ENCODE measurements at regions not wholly inside any gene's neighbourhood (a gene's known extent, or its start where the extent isn't known, plus 50 kb on each side); places are given as distances from the start of the nearest gene placed in this dataset.

- no peak overlapping the region for H3K4me2 ChIP-seq
- no peak overlapping the region for H3K4me3 ChIP-seq
- ChIA-PET CTCF (no interaction called here), POLR2A (no interaction called here)
- H3K27ac ChIP-seq: no peak overlapping the region
- FAIRE-seq (no peak), DNase-seq (ENCODE audit: low read depth in 1 of 2, low spot score in 1 of 2) (no peak), ATAC-seq (no peak)
- H3K4me1 ChIP-seq: no peaks in the 10 kb centered on the region
- 18% methylated on average over 2 of the region's 2 CpGs for WGBS (ENCODE audit: missing lambda C conversion rate)
- no peaks in the 10 kb centered on the region for H3K9me3 ChIP-seq
- TF ChIP-seq RNF2 (IDR thresholded peaks at IDR 0.05; ENCODE audit: borderline replicate concordance, low read depth): no peak
- TF ChIP-seq NFE2L2 (conservative IDR thresholded peaks at IDR 0.05; ENCODE audit: low read length): no peak
- no peak for TF ChIP-seq HDAC2 (IDR thresholded peaks at IDR 0.05)
- TF ChIP-seq FOSL2 (IDR thresholded peaks at IDR 0.05): no peak
- no peak for TF ChIP-seq FOSL2 (CRISPR knock-in tag; IDR thresholded peaks at IDR 0.05)
- no peak for TF ChIP-seq ATOH8 (CRISPR knock-in tag; IDR thresholded peaks at IDR 0.05; ENCODE audit: low read depth)
- no peak for TF ChIP-seq RARB (CRISPR knock-in tag; IDR thresholded peaks at IDR 0.05)
These were observed 1657.8 kb downstream of the MRPL39 start for GRCh38 chr21:23949493-23949892.

GRCh38 chr21:23939369-23940065, 1667.8 kb downstream of the MRPL39 start:
- no peak overlapping the region for H3K4me3 ChIP-seq
- ChIA-PET CTCF (no interaction called here), POLR2A (no interaction called here)
- DNase-seq (ENCODE audit: low read depth in 1 of 2, low spot score in 1 of 2) (no peak), ATAC-seq (no peak), FAIRE-seq (no peak)
- H3K27ac ChIP-seq: no peak overlapping the region
- H3K9me3 ChIP-seq: no peaks in the 10 kb centered on the region
- WGBS (ENCODE audit: missing lambda C conversion rate): 44% methylated on average over 2 of the region's 3 CpGs
- H3K4me1 ChIP-seq: no peaks in the 10 kb centered on the region
- H3K4me2 ChIP-seq: no peak overlapping the region
- TF ChIP-seq MYC (IDR thresholded peaks at IDR 0.05; ENCODE audit: borderline replicate concordance, low read length): no peak
- TF ChIP-seq HDAC2 (IDR thresholded peaks at IDR 0.05): no peak
- no peak for TF ChIP-seq TP53 (CRISPR knock-in tag; IDR thresholded peaks at IDR 0.05)
- no peak for TF ChIP-seq KDM1A (IDR thresholded peaks at IDR 0.05; ENCODE audit: low read depth)
- no peak for TF ChIP-seq SMC3 (IDR thresholded peaks at IDR 0.05)
- no peak for TF ChIP-seq BHLHE40 (IDR thresholded peaks at IDR 0.05; ENCODE audit: low read depth, low read length)
- no peak for TF ChIP-seq HES2 (IDR thresholded peaks at IDR 0.05)
- no peak for TF ChIP-seq KDM5A (IDR thresholded peaks at IDR 0.05)
- TF ChIP-seq FOSB (CRISPR knock-in tag; IDR thresholded peaks at IDR 0.05): no peak
- TF ChIP-seq JUNB (IDR thresholded peaks at IDR 0.05): no peak
- TF ChIP-seq EHMT2 (IDR thresholded peaks at IDR 0.05; ENCODE audit: low read depth): no peak
- no peak for TF ChIP-seq RARB (CRISPR knock-in tag; IDR thresholded peaks at IDR 0.05)
- TF ChIP-seq RNF2 (IDR thresholded peaks at IDR 0.05; ENCODE audit: borderline replicate concordance, low read depth): no peak
- no peak for TF ChIP-seq BCL3 (IDR thresholded peaks at IDR 0.05)
- no peak for TF ChIP-seq USF2 (IDR thresholded peaks at IDR 0.05)
- no peak for TF ChIP-seq JUN (IDR thresholded peaks at IDR 0.05)
- TF ChIP-seq CBX2 (IDR thresholded peaks at IDR 0.05; ENCODE audit: borderline replicate concordance, low read depth): no peak
- no peak for TF ChIP-seq CHD4 (IDR thresholded peaks at IDR 0.05; ENCODE audit: borderline replicate concordance)

GRCh38 chr21:23936991-23937390, 1670.3 kb downstream of the MRPL39 start:
- H3K4me3 ChIP-seq: no peak overlapping the region
- H3K4me1 ChIP-seq: no peaks in the 10 kb centered on the region
- FAIRE-seq (no peak), ATAC-seq (no peak), DNase-seq (ENCODE audit: low read depth in 1 of 2, low spot score in 1 of 2) (no peak)
- H3K4me2 ChIP-seq: no peak overlapping the region
- ChIA-PET POLR2A (no interaction called here), CTCF (no interaction called here)
- H3K9me3 ChIP-seq: no peaks in the 10 kb centered on the region
- H3K27ac ChIP-seq: no peak overlapping the region
- WGBS (ENCODE audit: missing lambda C conversion rate): 3% methylated on average over 2 of the region's 2 CpGs
- TF ChIP-seq JUN (IDR thresholded peaks at IDR 0.05) (no peak), CHD4 (IDR thresholded peaks at IDR 0.05; ENCODE audit: borderline replicate concordance) (no peak), MAZ (IDR thresholded peaks at IDR 0.05; ENCODE audit: borderline replicate concordance, low read depth, low read length) (no peak), CBX2 (IDR thresholded peaks at IDR 0.05; ENCODE audit: borderline replicate concordance, low read depth) (no peak), ZNF302 (CRISPR knock-in tag; IDR thresholded peaks at IDR 0.05) (no peak), EHMT2 (IDR thresholded peaks at IDR 0.05; ENCODE audit: low read depth) (no peak), FOXS1 (CRISPR knock-in tag; IDR thresholded peaks at IDR 0.05) (no peak), RAD21 (conservative IDR thresholded peaks at IDR 0.05 in 1 of 2, IDR thresholded peaks at IDR 0.05 in 1 of 2) (no peak), CTCF (IDR thresholded peaks at IDR 0.05) (no peak), NPAS2 (CRISPR knock-in tag; IDR thresholded peaks at IDR 0.05; ENCODE audit: borderline replicate concordance) (no peak), CEBPB (IDR thresholded peaks at IDR 0.05) (no peak), POLR2AphosphoS2 (conservative IDR thresholded peaks at IDR 0.05; ENCODE audit: low read length) (no peak), ZFP36 (IDR thresholded peaks at IDR 0.05; ENCODE audit: borderline replicate concordance, partially characterized antibody) (no peak), RARB (CRISPR knock-in tag; IDR thresholded peaks at IDR 0.05) (no peak)

All from A549 (cell line).